ENCODE measurements at regions not wholly inside any gene's neighbourhood (a gene's known extent, or its start where the extent isn't known, plus 50 kb on each side); places are given as distances from the start of the nearest gene placed in this dataset.

- TF ChIP-seq GATA2 (IDR thresholded peaks at IDR 0.05; ENCODE audit: low read depth, low read length), result no peak
- no peak for TF ChIP-seq GATA3 (IDR thresholded peaks at IDR 0.05; ENCODE audit: low read depth, low read length)
Measured at GRCh38 chr4:1488357-1488756, 82.1 kb upstream of the NKX1-1 start.

Measured in SH-SY5Y (cell line).